ENCODE measurements at regions not wholly inside any gene's neighbourhood (a gene's known extent, or its start where the extent isn't known, plus 50 kb on each side); places are given as distances from the start of the nearest gene placed in this dataset.
A peak's percentile ranks its signal among the peaks of the same experiment; 100 is the strongest.

- Histone ChIP-seq H3K9me3 (replicated peaks) (0 out of 2 replicates have a peak, but pooled peaks cover 4% of the 10 kb centered on the region), H3K27me3 (replicated peaks) (no peaks in the 10 kb centered on the region), H3K4me3 (no peak overlapping the region), H3K27ac (no peak overlapping the region), H3K36me3 (no peaks in the 10 kb centered on the region), H3K4me1 (replicated peaks) (peaks cover 25% of the 10 kb centered on the region)
- no peak for DNase-seq (ENCODE audit: low read depth in 1 of 2, low spot score in 2 of 2)
These were observed 523.7 kb upstream of the PROK2 start for GRCh38 chr3:72308641-72309040.

- Histone ChIP-seq H3K9me3 (replicated peaks) (0 out of 2 replicates have a peak, but pooled peaks cover 4% of the 10 kb centered on the region), H3K27me3 (replicated peaks) (no peaks in the 10 kb centered on the region), H3K4me1 (replicated peaks) (peaks cover 24% of the 10 kb centered on the region), H3K36me3 (no peaks in the 10 kb centered on the region), H3K4me3 (no peak overlapping the region), H3K27ac (no peak overlapping the region)
- DNase-seq (ENCODE audit: low read depth in 1 of 2, low spot score in 2 of 2) = no peak
These were observed 522.6 kb upstream of the PROK2 start for GRCh38 chr3:72307438-72308115.

GRCh38 chr3:72306800-72307341, 521.9 kb upstream of the PROK2 start:
- no peak for DNase-seq (ENCODE audit: low read depth in 1 of 2, low spot score in 2 of 2)
- Histone ChIP-seq H3K36me3 (no peaks in the 10 kb centered on the region), H3K4me3 (no peak overlapping the region), H3K4me1 (replicated peaks) (peaks cover 17% of the 10 kb centered on the region), H3K9me3 (replicated peaks) (0 out of 2 replicates have a peak, but pooled peaks cover 4% of the 10 kb centered on the region), H3K27me3 (replicated peaks) (no peaks in the 10 kb centered on the region), H3K27ac (no peak overlapping the region)

- no peak for DNase-seq (ENCODE audit: low read depth in 1 of 2, low spot score in 2 of 2)
- Histone ChIP-seq H3K4me3 (no peak overlapping the region), H3K27me3 (replicated peaks) (no peaks in the 10 kb centered on the region), H3K36me3 (no peaks in the 10 kb centered on the region), H3K9me3 (replicated peaks) (no peaks in the 10 kb centered on the region), H3K27ac (no peak overlapping the region), H3K4me1 (replicated peaks) (peaks cover 8% of the 10 kb centered on the region)
These were observed 519.0 kb upstream of the PROK2 start for GRCh38 chr3:72303926-72304325.

GRCh38 chr3:72301779-72302178, 516.8 kb upstream of the PROK2 start:
- no peaks in the 10 kb centered on the region for H3K36me3 ChIP-seq
- no peaks in the 10 kb centered on the region for H3K9me3 ChIP-seq (replicated peaks)
- no peak overlapping the region for H3K4me3 ChIP-seq
- H3K27ac ChIP-seq = no peak overlapping the region
- peaks cover 8% of the 10 kb centered on the region for H3K4me1 ChIP-seq (replicated peaks)
- DNase-seq (ENCODE audit: low read depth in 1 of 2, low spot score in 2 of 2) = no peak
- H3K27me3 ChIP-seq (replicated peaks) = no peaks in the 10 kb centered on the region

GRCh38 chr3:72300621-72301020, 515.7 kb upstream of the PROK2 start:
- Histone ChIP-seq H3K27ac (no peak overlapping the region), H3K36me3 (no peaks in the 10 kb centered on the region), H3K4me1 (replicated peaks) (peaks cover 8% of the 10 kb centered on the region), H3K4me3 (no peak overlapping the region), H3K27me3 (replicated peaks) (no peaks in the 10 kb centered on the region), H3K9me3 (replicated peaks) (no peaks in the 10 kb centered on the region)
- DNase-seq (ENCODE audit: low read depth in 1 of 2, low spot score in 2 of 2) = no peak

GRCh38 chr3:72299823-72300222, 514.9 kb upstream of the PROK2 start:
- no peaks in the 10 kb centered on the region for H3K9me3 ChIP-seq (replicated peaks)
- no peaks in the 10 kb centered on the region for H3K36me3 ChIP-seq
- H3K4me3 ChIP-seq = no peak overlapping the region
- peaks cover 8% of the 10 kb centered on the region for H3K4me1 ChIP-seq (replicated peaks)
- H3K27me3 ChIP-seq (replicated peaks) = no peaks in the 10 kb centered on the region
- DNase-seq (ENCODE audit: low read depth in 1 of 2, low spot score in 2 of 2) = no peak
- no peak overlapping the region for H3K27ac ChIP-seq

- no peak overlapping the region for H3K27ac ChIP-seq
- peak in 1 of 2 experiments; percentile 24 for DNase-seq (ENCODE audit: low read depth in 1 of 2, low spot score in 2 of 2)
- H3K4me1 ChIP-seq (replicated peaks) = peaks cover 8% of the 10 kb centered on the region
- no peaks in the 10 kb centered on the region for H3K36me3 ChIP-seq
- no peaks in the 10 kb centered on the region for H3K27me3 ChIP-seq (replicated peaks)
- H3K9me3 ChIP-seq (replicated peaks) = no peaks in the 10 kb centered on the region
- no peak overlapping the region for H3K4me3 ChIP-seq
These were observed 514.4 kb upstream of the PROK2 start for GRCh38 chr3:72299321-72299802.

- H3K36me3 ChIP-seq = no peaks in the 10 kb centered on the region
- H3K27me3 ChIP-seq (replicated peaks) = no peaks in the 10 kb centered on the region
- H3K27ac ChIP-seq = no peak overlapping the region
- H3K4me1 ChIP-seq (replicated peaks) = peaks cover 8% of the 10 kb centered on the region
- H3K4me3 ChIP-seq = no peak overlapping the region
- no peaks in the 10 kb centered on the region for H3K9me3 ChIP-seq (replicated peaks)
- DNase-seq (ENCODE audit: low read depth in 1 of 2, low spot score in 2 of 2) = no peak
These were observed 513.5 kb upstream of the PROK2 start for GRCh38 chr3:72298201-72299152.

- H3K9me3 ChIP-seq (replicated peaks) = no peaks in the 10 kb centered on the region
- no peaks in the 10 kb centered on the region for H3K27me3 ChIP-seq (replicated peaks)
- H3K4me3 ChIP-seq = no peak overlapping the region
- peaks cover 8% of the 10 kb centered on the region for H3K4me1 ChIP-seq (replicated peaks)
- no peak overlapping the region for H3K27ac ChIP-seq
- H3K36me3 ChIP-seq = no peaks in the 10 kb centered on the region
- no peak for DNase-seq (ENCODE audit: low read depth in 1 of 2, low spot score in 2 of 2)
These were observed 512.5 kb upstream of the PROK2 start for GRCh38 chr3:72297481-72297880.

- no peaks in the 10 kb centered on the region for H3K36me3 ChIP-seq
- no peaks in the 10 kb centered on the region for H3K27me3 ChIP-seq (replicated peaks)
- no peak overlapping the region for H3K27ac ChIP-seq
- H3K4me3 ChIP-seq = no peak overlapping the region
- no peaks in the 10 kb centered on the region for H3K9me3 ChIP-seq (replicated peaks)
- H3K4me1 ChIP-seq (replicated peaks) = peaks cover 8% of the 10 kb centered on the region
- DNase-seq (ENCODE audit: low read depth in 1 of 2, low spot score in 2 of 2) = no peak
These were observed 511.6 kb upstream of the PROK2 start for GRCh38 chr3:72296477-72297111.

- Histone ChIP-seq H3K4me3 (no peak overlapping the region), H3K4me1 (replicated peaks) (peaks cover 8% of the 10 kb centered on the region), H3K36me3 (no peaks in the 10 kb centered on the region), H3K27me3 (replicated peaks) (no peaks in the 10 kb centered on the region), H3K9me3 (replicated peaks) (no peaks in the 10 kb centered on the region), H3K27ac (no peak overlapping the region)
- DNase-seq (ENCODE audit: low read depth in 1 of 2, low spot score in 2 of 2) = no peak
These were observed 511.1 kb upstream of the PROK2 start for GRCh38 chr3:72295962-72296450.

GRCh38 chr3:72295276-72295961, 510.5 kb upstream of the PROK2 start:
- Histone ChIP-seq H3K27me3 (replicated peaks) (no peaks in the 10 kb centered on the region), H3K4me3 (no peak overlapping the region), H3K36me3 (no peaks in the 10 kb centered on the region), H3K4me1 (replicated peaks) (peaks cover 8% of the 10 kb centered on the region), H3K27ac (no peak overlapping the region), H3K9me3 (replicated peaks) (no peaks in the 10 kb centered on the region)
- no peak for DNase-seq (ENCODE audit: low read depth in 1 of 2, low spot score in 2 of 2)

Measured in SJSA1 (cell line).